Heart left ventricle (tissue), 13 donors: ENCODE measurements at regions not wholly inside any gene's neighbourhood (a gene's known extent, or its start where the extent isn't known, plus 50 kb on each side); places are given as distances from the start of the nearest gene placed in this dataset.

Source experiments
- CTCF ChIP-seq, 12 donors: fragments of 200-600 bp; sonication (generic) in 4 of 12; IDR thresholded peaks; one replicate each; pipeline versions ENCODE4 v1.5.0 to v1.8.0; 2018 to 2022; ENCODE audit warnings: antibody characterized with exemption in 12 of 12, mild to moderate bottlenecking in 5 of 12
- POLR2A ChIP-seq, 2 donors: fragments of 450-650 bp; IDR thresholded peaks; one replicate each; pipeline ENCODE4 v1.6.1; 2017; ENCODE audit warnings: antibody characterized with exemption in 2 of 2, mild to moderate bottlenecking in 2 of 2, moderate library complexity in 2 of 2
- donor health status: ischemic (EF 13 %, LVEDD 7.1; RV severe dilation, severe dysfunction).
- donor health status: DM: no; HTN: yes; CAD: no.
- donor health status: DM: no; HTN: no; CAD: no.
- donor health status: ischemic (EF 25% LVEDD 6.9; RV normal size, moderate dysfunction).
- donor health status: ischemic (EF 25% LVEDD 5.7; RV mildly dilated, moderate dysfunction).
- donor health status: ischemic (EF 35%, LVEDD 5.7; RV mildly dilated, moderate dysfunction).
- donor health status: nonischemic (EF 11% LVEDD 7.7; RV severe dilation, severe dysfunction).
- donor health status: DM: yes; HTN: yes; CAD: no.
- donor health status: PGD.
- donor health status: ischemic (EF 29% LVEDD 5.4; RV normal size, mild dysfunction).
- donor health status: nonischemic (EF 23%, LVEDD 6.1; RV moderate dilation, normal function).

GRCh38 chr2:215678094-215678493, 242.2 kb upstream of the FN1 start:
- TF ChIP-seq CTCF (IDR thresholded peaks at IDR 0.05): no peak
- no peak for TF ChIP-seq POLR2A (IDR thresholded peaks at IDR 0.05)
